SK-N-SH (cell line): ENCODE measurements at regions not wholly inside any gene's neighbourhood (a gene's known extent, or its start where the extent isn't known, plus 50 kb on each side); places are given as distances from the start of the nearest gene placed in this dataset.

Source experiments
- CHD2 ChIP-seq: fragments of 150-350 bp; IDR thresholded peaks from 2 replicates; pipeline ENCODE4 v1.6.1; 2018; ENCODE audit warnings: low read length; ENCODE audit not compliant: partially characterized antibody
- JUND ChIP-seq: IDR thresholded peaks from 2 replicates; pipeline ENCODE4 v1.4.0; 2012
- MAX ChIP-seq: IDR thresholded peaks from 2 replicates; pipeline ENCODE4 v1.4.0; 2012; ENCODE audit warnings: low read depth
- MXI1 ChIP-seq: IDR thresholded peaks from 2 replicates; pipeline ENCODE4 v1.6.1; 2012; ENCODE audit warnings: mild to moderate bottlenecking, low read depth, low read length, improper control_type of control experiment
- POLR2AphosphoS5 ChIP-seq: IDR thresholded peaks from 2 replicates; pipeline ENCODE4 v1.6.1; 2012; ENCODE audit warnings: low read depth, low read length
- SMC3 ChIP-seq: IDR thresholded peaks from 2 replicates; pipeline ENCODE4 v1.6.1; 2012; ENCODE audit warnings: low read depth, low read length, improper control_type of control experiment
- USF2 ChIP-seq: fragments of 150-350 bp; IDR thresholded peaks from 2 replicates; pipeline ENCODE4 v1.6.1; 2017; ENCODE audit warnings: antibody characterized with exemption, low read length, low read depth, borderline replicate concordance
- TF ChIP-seq, protein P1 (sequence below): fragments of 200-600 bp; sonication (generic); IDR thresholded peaks from 2 replicates; pipeline ENCODE4 v1.6.1; 2017; ENCODE audit warnings: antibody characterized with exemption, mild to moderate bottlenecking, moderate library complexity
- TF ChIP-seq, protein P2 (sequence below): IDR thresholded peaks from 2 replicates; pipeline ENCODE4 v1.6.1; 2012; ENCODE audit warnings: mild to moderate bottlenecking, low read depth, low read length, moderate library complexity

DNA sequence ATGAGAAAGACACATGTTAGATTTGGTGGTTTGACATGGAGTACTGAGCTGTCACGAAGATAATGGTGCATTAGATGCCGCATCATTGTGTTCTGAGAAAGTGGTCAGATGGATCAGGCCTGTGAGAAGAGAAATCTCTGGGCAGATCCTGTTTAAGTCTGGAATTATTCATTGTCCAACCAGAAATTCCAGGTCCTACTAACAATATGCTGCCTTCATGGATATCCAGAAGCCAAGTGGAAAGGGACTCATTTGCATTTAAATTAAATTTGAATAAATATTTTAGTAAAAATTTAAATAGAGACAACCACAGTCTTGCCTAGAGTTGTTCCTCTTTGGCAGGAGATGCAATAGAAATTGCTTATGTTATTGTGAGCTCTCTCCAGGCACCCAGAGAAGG is 330.5 kb upstream of the TMEM132C start:
- TF ChIP-seq, protein P1, sequence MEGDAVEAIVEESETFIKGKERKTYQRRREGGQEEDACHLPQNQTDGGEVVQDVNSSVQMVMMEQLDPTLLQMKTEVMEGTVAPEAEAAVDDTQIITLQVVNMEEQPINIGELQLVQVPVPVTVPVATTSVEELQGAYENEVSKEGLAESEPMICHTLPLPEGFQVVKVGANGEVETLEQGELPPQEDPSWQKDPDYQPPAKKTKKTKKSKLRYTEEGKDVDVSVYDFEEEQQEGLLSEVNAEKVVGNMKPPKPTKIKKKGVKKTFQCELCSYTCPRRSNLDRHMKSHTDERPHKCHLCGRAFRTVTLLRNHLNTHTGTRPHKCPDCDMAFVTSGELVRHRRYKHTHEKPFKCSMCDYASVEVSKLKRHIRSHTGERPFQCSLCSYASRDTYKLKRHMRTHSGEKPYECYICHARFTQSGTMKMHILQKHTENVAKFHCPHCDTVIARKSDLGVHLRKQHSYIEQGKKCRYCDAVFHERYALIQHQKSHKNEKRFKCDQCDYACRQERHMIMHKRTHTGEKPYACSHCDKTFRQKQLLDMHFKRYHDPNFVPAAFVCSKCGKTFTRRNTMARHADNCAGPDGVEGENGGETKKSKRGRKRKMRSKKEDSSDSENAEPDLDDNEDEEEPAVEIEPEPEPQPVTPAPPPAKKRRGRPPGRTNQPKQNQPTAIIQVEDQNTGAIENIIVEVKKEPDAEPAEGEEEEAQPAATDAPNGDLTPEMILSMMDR, result no peak
- TF ChIP-seq POLR2AphosphoS5 (no peak), USF2 (no peak), SMC3 (no peak), MXI1 (no peak), CHD2 (no peak), MAX (no peak), JUND (no peak)
- TF ChIP-seq, protein P2, sequence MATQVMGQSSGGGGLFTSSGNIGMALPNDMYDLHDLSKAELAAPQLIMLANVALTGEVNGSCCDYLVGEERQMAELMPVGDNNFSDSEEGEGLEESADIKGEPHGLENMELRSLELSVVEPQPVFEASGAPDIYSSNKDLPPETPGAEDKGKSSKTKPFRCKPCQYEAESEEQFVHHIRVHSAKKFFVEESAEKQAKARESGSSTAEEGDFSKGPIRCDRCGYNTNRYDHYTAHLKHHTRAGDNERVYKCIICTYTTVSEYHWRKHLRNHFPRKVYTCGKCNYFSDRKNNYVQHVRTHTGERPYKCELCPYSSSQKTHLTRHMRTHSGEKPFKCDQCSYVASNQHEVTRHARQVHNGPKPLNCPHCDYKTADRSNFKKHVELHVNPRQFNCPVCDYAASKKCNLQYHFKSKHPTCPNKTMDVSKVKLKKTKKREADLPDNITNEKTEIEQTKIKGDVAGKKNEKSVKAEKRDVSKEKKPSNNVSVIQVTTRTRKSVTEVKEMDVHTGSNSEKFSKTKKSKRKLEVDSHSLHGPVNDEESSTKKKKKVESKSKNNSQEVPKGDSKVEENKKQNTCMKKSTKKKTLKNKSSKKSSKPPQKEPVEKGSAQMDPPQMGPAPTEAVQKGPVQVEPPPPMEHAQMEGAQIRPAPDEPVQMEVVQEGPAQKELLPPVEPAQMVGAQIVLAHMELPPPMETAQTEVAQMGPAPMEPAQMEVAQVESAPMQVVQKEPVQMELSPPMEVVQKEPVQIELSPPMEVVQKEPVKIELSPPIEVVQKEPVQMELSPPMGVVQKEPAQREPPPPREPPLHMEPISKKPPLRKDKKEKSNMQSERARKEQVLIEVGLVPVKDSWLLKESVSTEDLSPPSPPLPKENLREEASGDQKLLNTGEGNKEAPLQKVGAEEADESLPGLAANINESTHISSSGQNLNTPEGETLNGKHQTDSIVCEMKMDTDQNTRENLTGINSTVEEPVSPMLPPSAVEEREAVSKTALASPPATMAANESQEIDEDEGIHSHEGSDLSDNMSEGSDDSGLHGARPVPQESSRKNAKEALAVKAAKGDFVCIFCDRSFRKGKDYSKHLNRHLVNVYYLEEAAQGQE, result no peak
